DND-41 (cell line): ENCODE measurements at regions not wholly inside any gene's neighbourhood (a gene's known extent, or its start where the extent isn't known, plus 50 kb on each side); places are given as distances from the start of the nearest gene placed in this dataset.

Experiments
- ATAC-seq: fragments of 200-7000 bp; cut with Tn5 transposase; 3 replicates; pipeline ENCODE4 v1.9.1; 2021; ENCODE audit warnings: low read depth; ENCODE audit not compliant: insufficient read depth
- DNase-seq: peaks from one replicate; pipeline ENCODE4 v3.0.0-alpha.2; 2020
- H2AFZ ChIP-seq: 2 replicates; pipeline ENCODE4 v1.6.0; 2012; ENCODE audit warnings: low read depth, low read length
- H3K27ac ChIP-seq: 2 replicates; pipeline ENCODE4 v1.5.1; 2012; ENCODE audit warnings: low read length, inconsistent platforms
- H3K27me3 ChIP-seq: fragments of 200-600 bp; sonication (generic); 2 replicates; pipeline ENCODE4 v1.6.0; 2012; ENCODE audit warnings: low read length, mild to moderate bottlenecking, inconsistent platforms; ENCODE audit not compliant: insufficient read depth, poor library complexity
- H3K36me3 ChIP-seq: 2 replicates; pipeline ENCODE4 v1.5.1; 2012; ENCODE audit warnings: low read length, inconsistent platforms; ENCODE audit not compliant: insufficient read depth
- H3K4me1 ChIP-seq: 2 replicates; pipeline ENCODE4 v1.5.1; 2012; ENCODE audit warnings: mild to moderate bottlenecking, low read length; ENCODE audit not compliant: insufficient read depth
- H3K4me2 ChIP-seq: 2 replicates; pipeline ENCODE4 v1.6.0; 2012; ENCODE audit warnings: mild to moderate bottlenecking, moderate library complexity, low read length, inconsistent platforms; ENCODE audit not compliant: insufficient read depth
- H3K4me3 ChIP-seq, 2 experiments: fragments of 200-600 bp in 1 of 2; shearing (Covaris generic) in 1 of 2; 2 replicates each; pipeline ENCODE4 v1.5.1; 2012 to 2016; ENCODE audit warnings: inconsistent platforms in 2 of 2, low read length in 2 of 2, mild to moderate bottlenecking in 2 of 2, low read depth in 1 of 2, moderate library complexity in 1 of 2
- H3K79me2 ChIP-seq: 2 replicates; pipeline ENCODE4 v1.6.0; 2012; ENCODE audit warnings: low read length, inconsistent platforms; ENCODE audit not compliant: insufficient read depth
- H3K9ac ChIP-seq: 2 replicates; pipeline ENCODE4 v1.6.0; 2012; ENCODE audit warnings: low read depth, mild to moderate bottlenecking, inconsistent platforms, low read length, moderate library complexity
- H3K9me3 ChIP-seq: 2 replicates; pipeline ENCODE4 v1.5.1; 2012; ENCODE audit warnings: low read length, moderate library complexity, mild to moderate bottlenecking, inconsistent platforms; ENCODE audit not compliant: insufficient read depth, severe bottlenecking
- H4K20me1 ChIP-seq: 2 replicates; pipeline ENCODE4 v1.6.0; 2012; ENCODE audit warnings: low read length; ENCODE audit not compliant: insufficient read depth
- EZH2 ChIP-seq: IDR thresholded peaks from 3 replicates; pipeline ENCODE4 v1.6.1; 2012; ENCODE audit warnings: borderline replicate concordance, low read depth, mild to moderate bottlenecking, moderate library complexity, low read length, inconsistent platforms; ENCODE audit not compliant: severe bottlenecking
- TF ChIP-seq, protein P1 (sequence below): IDR thresholded peaks from 2 replicates; pipeline ENCODE4 v1.5.1; 2012; ENCODE audit warnings: borderline replicate concordance, low read length, moderate library complexity, mild to moderate bottlenecking; ENCODE audit not compliant: poor library complexity, severe bottlenecking; ENCODE audit errors: extremely low read depth

DNA sequence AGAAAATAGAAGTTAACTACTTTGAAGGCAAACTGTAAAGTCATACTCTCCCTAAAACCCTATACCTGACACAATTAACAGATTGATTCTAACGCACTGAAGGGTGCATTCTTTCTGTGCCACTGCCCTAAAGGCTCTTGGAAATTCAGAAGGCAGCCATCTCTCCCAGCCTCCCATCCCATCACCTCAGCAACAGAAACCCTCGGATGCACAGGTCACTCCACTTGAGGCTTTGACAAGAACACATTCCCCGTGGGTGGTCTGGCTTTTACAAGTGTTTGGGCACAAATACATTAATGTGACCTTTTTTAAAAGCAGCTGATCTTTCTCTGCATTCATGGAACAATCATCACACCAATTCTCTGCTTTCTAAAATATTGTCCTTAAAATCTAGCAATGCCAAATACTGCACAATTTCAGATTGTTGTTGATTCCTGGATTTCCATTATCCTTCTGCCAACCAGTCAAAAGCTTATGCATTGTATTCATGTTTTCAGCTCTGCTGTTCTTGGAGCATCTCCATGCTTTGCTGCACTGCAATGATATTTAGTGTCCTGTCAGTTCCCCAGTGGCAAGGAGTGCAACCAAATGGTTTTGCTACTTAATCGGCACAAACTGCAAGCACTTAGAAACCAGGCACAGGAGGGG, 175.6 kb downstream of the TMEM161B start:
- Histone ChIP-seq H3K4me3 (no peak overlapping the region), H3K9ac (no peak overlapping the region), H3K4me2 (no peak overlapping the region), H3K9me3 (no peaks in the 10 kb centered on the region), H3K27me3 (no peaks in the 10 kb centered on the region), H3K4me1 (no peaks in the 10 kb centered on the region), H4K20me1 (no peaks in the 10 kb centered on the region), H3K36me3 (no peaks in the 10 kb centered on the region), H3K27ac (no peak overlapping the region), H2AFZ (no peak overlapping the region), H3K79me2 (no peaks in the 10 kb centered on the region)
- DNase-seq (no peak), ATAC-seq (no peak)
- TF ChIP-seq, protein P1, sequence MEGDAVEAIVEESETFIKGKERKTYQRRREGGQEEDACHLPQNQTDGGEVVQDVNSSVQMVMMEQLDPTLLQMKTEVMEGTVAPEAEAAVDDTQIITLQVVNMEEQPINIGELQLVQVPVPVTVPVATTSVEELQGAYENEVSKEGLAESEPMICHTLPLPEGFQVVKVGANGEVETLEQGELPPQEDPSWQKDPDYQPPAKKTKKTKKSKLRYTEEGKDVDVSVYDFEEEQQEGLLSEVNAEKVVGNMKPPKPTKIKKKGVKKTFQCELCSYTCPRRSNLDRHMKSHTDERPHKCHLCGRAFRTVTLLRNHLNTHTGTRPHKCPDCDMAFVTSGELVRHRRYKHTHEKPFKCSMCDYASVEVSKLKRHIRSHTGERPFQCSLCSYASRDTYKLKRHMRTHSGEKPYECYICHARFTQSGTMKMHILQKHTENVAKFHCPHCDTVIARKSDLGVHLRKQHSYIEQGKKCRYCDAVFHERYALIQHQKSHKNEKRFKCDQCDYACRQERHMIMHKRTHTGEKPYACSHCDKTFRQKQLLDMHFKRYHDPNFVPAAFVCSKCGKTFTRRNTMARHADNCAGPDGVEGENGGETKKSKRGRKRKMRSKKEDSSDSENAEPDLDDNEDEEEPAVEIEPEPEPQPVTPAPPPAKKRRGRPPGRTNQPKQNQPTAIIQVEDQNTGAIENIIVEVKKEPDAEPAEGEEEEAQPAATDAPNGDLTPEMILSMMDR = no peak

DNA sequence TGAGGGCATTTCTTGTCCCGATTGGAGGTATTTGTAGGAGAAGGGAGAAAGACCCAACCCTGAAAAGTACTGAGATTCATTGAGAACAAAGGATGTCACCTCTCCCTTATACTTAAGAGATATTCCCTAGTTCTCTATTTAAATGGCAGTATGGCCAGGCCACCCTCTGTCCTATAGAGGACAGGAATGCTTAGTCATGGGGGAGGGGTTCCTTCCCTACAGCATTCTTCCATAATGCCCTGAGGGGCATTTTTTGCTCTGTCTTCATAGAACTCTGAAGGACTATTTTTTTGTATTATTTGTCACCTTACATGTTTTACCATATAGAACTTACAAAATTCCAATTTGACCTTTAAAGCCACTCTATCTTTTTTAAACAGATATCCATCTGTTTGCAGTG, 176.3 kb downstream of the TMEM161B start:
- Histone ChIP-seq H3K4me3 (no peak overlapping the region), H2AFZ (no peak overlapping the region), H3K4me2 (no peak overlapping the region), H3K79me2 (no peaks in the 10 kb centered on the region), H3K27me3 (no peaks in the 10 kb centered on the region), H3K36me3 (no peaks in the 10 kb centered on the region), H3K9me3 (no peaks in the 10 kb centered on the region), H3K9ac (no peak overlapping the region), H3K4me1 (no peaks in the 10 kb centered on the region), H3K27ac (no peak overlapping the region), H4K20me1 (no peaks in the 10 kb centered on the region)
- TF ChIP-seq, protein P1 = no peak
- no peak for TF ChIP-seq EZH2
- ATAC-seq (no peak), DNase-seq (no peak)

DNA sequence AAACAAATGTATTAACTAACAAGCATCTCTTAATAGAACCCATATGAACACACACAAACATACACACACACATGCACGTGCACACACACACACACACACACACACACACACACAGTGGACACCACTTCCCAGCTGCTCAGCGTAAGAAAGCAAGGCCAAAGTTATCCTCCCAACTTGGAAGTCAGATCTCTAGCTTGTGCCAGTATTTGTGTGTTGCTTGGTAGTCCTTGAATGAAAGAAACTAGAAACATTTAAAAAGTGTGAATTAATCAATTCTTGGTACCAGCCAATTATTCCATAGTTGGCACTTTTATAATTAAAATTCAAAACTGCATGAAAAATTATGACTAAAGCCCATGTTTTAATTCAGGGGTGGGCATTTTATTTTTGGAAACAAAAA, 178.1 kb downstream of the TMEM161B start:
- no peak overlapping the region for H3K9ac ChIP-seq
- no peak overlapping the region for H2AFZ ChIP-seq
- H3K79me2 ChIP-seq = no peaks in the 10 kb centered on the region
- ATAC-seq (no peak), DNase-seq (no peak)
- H3K4me2 ChIP-seq = no peak overlapping the region
- no peaks in the 10 kb centered on the region for H3K9me3 ChIP-seq
- no peak for TF ChIP-seq EZH2
- TF ChIP-seq, protein P1 = no peak
- H3K4me1 ChIP-seq = no peaks in the 10 kb centered on the region
- H3K4me3 ChIP-seq = no peak overlapping the region
- H3K36me3 ChIP-seq = no peaks in the 10 kb centered on the region
- H3K27me3 ChIP-seq = no peaks in the 10 kb centered on the region
- no peak overlapping the region for H3K27ac ChIP-seq
- no peaks in the 10 kb centered on the region for H4K20me1 ChIP-seq
